ENCODE measurements at regions not wholly inside any gene's neighbourhood (a gene's known extent, or its start where the extent isn't known, plus 50 kb on each side); places are given as distances from the start of the nearest gene placed in this dataset.

- TF ChIP-seq CTCF (conservative IDR thresholded peaks at IDR 0.05; ENCODE audit: low read length) = no peak
- no peak for TF ChIP-seq EZH2phosphoT487 (IDR thresholded peaks at IDR 0.05; ENCODE audit: borderline replicate concordance, low read depth, low read length)
Measured at GRCh38 chr16:51457775-51458174, 306.7 kb upstream of the SALL1 start.

All from OCI-LY7 (cell line).